Globus pallidus (tissue), 1 donor: ENCODE measurements at regions not wholly inside any gene's neighbourhood (a gene's known extent, or its start where the extent isn't known, plus 50 kb on each side); places are given as distances from the start of the nearest gene placed in this dataset.
"Not testable (repeated sequence)": the region's sequence is repeated elsewhere in the genome, so short reads cannot be mapped to it uniquely, and the experiment has no call there.

Source experiments
- DNase-seq: peaks from one replicate; pipeline ENCODE4 v3.0.0-alpha.2; 2015; ENCODE audit warnings: low spot score

- no peak for DNase-seq
Observed at GRCh38 chr16:73400951-73401350, 353.0 kb upstream of the ZFHX3 start.

- no peak for DNase-seq
Observed at GRCh38 chr16:73399997-73400396, 352.1 kb upstream of the ZFHX3 start.

GRCh38 chr16:73399486-73399885 lies 351.6 kb upstream of the ZFHX3 start:
- no peak for DNase-seq

GRCh38 chr16:73398604-73399003 lies 350.7 kb upstream of the ZFHX3 start:
- not testable (repeated sequence) for DNase-seq

GRCh38 chr16:73396556-73396955 lies 348.6 kb upstream of the ZFHX3 start:
- DNase-seq = no peak

- no peak for DNase-seq
Observed at GRCh38 chr16:73390936-73391335, 343.0 kb upstream of the ZFHX3 start.

GRCh38 chr16:73390491-73390890 lies 342.6 kb upstream of the ZFHX3 start:
- DNase-seq = no peak

- DNase-seq = no peak
Observed at GRCh38 chr16:73389085-73389484, 341.2 kb upstream of the ZFHX3 start.

GRCh38 chr16:73387979-73388378 lies 340.1 kb upstream of the ZFHX3 start:
- no peak for DNase-seq

- DNase-seq = no peak
Observed at GRCh38 chr16:73385696-73386095, 337.8 kb upstream of the ZFHX3 start.

- no peak for DNase-seq
Observed at GRCh38 chr16:73384506-73385089, 336.7 kb upstream of the ZFHX3 start.

GRCh38 chr16:73383988-73384365 lies 336.0 kb upstream of the ZFHX3 start:
- no peak for DNase-seq

GRCh38 chr16:73383195-73383987 lies 335.5 kb upstream of the ZFHX3 start:
- DNase-seq = peak; percentile 13

GRCh38 chr16:73378471-73378870 lies 330.5 kb upstream of the ZFHX3 start:
- DNase-seq = no peak

- DNase-seq = no peak
Observed at GRCh38 chr16:73371584-73372319, 323.8 kb upstream of the ZFHX3 start.

GRCh38 chr16:73369851-73370250 lies 321.9 kb upstream of the ZFHX3 start:
- no peak for DNase-seq

- DNase-seq = no peak
Observed at GRCh38 chr16:73368715-73369114, 320.8 kb upstream of the ZFHX3 start.

- DNase-seq = no peak
Observed at GRCh38 chr16:73365016-73365551, 317.2 kb upstream of the ZFHX3 start.

GRCh38 chr16:73364413-73364812 lies 316.5 kb upstream of the ZFHX3 start:
- DNase-seq = no peak

GRCh38 chr16:73361061-73361460 lies 313.1 kb upstream of the ZFHX3 start:
- no peak for DNase-seq

GRCh38 chr16:73356401-73357079 lies 308.6 kb upstream of the ZFHX3 start:
- no peak for DNase-seq

- peak; percentile 15 for DNase-seq
Observed at GRCh38 chr16:73355981-73356380, 308.1 kb upstream of the ZFHX3 start.
